CD4-positive, alpha-beta T cell treated with Interleukin-12 subunit alpha and Interleukin-12 subunit beta, for 1 hour (primary cell): ENCODE measurements at regions not wholly inside any gene's neighbourhood (a gene's known extent, or its start where the extent isn't known, plus 50 kb on each side); places are given as distances from the start of the nearest gene placed in this dataset.
"Not testable (repeated sequence)": the region's sequence is repeated elsewhere in the genome, so short reads cannot be mapped to it uniquely, and the experiment has no call there.

Experiments used
- DNase-seq: peaks from one replicate; pipeline ENCODE4 v3.0.0-alpha.2; 2020

GRCh38 chr3:117011687-117012250 is 302.2 kb downstream of the TUSC7 start:
- no peak for DNase-seq

GRCh38 chr3:117016378-117016777 is 306.8 kb downstream of the TUSC7 start:
- no peak for DNase-seq

GRCh38 chr3:117017135-117017894 is 307.7 kb downstream of the TUSC7 start:
- DNase-seq: no peak

GRCh38 chr3:117018655-117019054 is 309.1 kb downstream of the TUSC7 start:
- no peak for DNase-seq

GRCh38 chr3:117019082-117019713 is 309.6 kb downstream of the TUSC7 start:
- peak; percentile 3 for DNase-seq

- no peak for DNase-seq
Measured at GRCh38 chr3:117026401-117026800, 316.8 kb downstream of the TUSC7 start.

GRCh38 chr3:117035745-117036144 is 326.2 kb downstream of the TUSC7 start:
- DNase-seq: no peak

- DNase-seq: peak; percentile 12
Measured at GRCh38 chr3:117036259-117036799, 326.8 kb downstream of the TUSC7 start.

GRCh38 chr3:117045143-117045542 is 335.6 kb downstream of the TUSC7 start:
- DNase-seq: no peak

GRCh38 chr3:117047951-117048705 is 338.5 kb downstream of the TUSC7 start:
- DNase-seq: no peak

- DNase-seq: no peak
Measured at GRCh38 chr3:117052395-117052794, 342.8 kb downstream of the TUSC7 start.

GRCh38 chr3:117054556-117054955 is 345.0 kb downstream of the TUSC7 start:
- DNase-seq: no peak

GRCh38 chr3:117056946-117057345 is 347.4 kb downstream of the TUSC7 start:
- DNase-seq: not testable (repeated sequence)

- DNase-seq: no peak
Measured at GRCh38 chr3:117059067-117059955, 349.7 kb downstream of the TUSC7 start.

- DNase-seq: no peak
Measured at GRCh38 chr3:117059956-117060270, 350.3 kb downstream of the TUSC7 start.

GRCh38 chr3:117063930-117064329 is 354.4 kb downstream of the TUSC7 start:
- no peak for DNase-seq

GRCh38 chr3:117068301-117068700 is 358.7 kb downstream of the TUSC7 start:
- no peak for DNase-seq

GRCh38 chr3:117074826-117075225 is 365.2 kb downstream of the TUSC7 start:
- no peak for DNase-seq

GRCh38 chr3:117079997-117080396 is 370.4 kb downstream of the TUSC7 start:
- no peak for DNase-seq

- DNase-seq: no peak
Measured at GRCh38 chr3:117080872-117081271, 371.3 kb downstream of the TUSC7 start.

GRCh38 chr3:117084277-117084676 is 374.7 kb downstream of the TUSC7 start:
- DNase-seq: no peak

GRCh38 chr3:117084739-117085270 is 375.2 kb downstream of the TUSC7 start:
- no peak for DNase-seq
